SK-N-SH (cell line): ENCODE measurements at regions not wholly inside any gene's neighbourhood (a gene's known extent, or its start where the extent isn't known, plus 50 kb on each side); places are given as distances from the start of the nearest gene placed in this dataset.

Experiments
- FOSL2 ChIP-seq: IDR thresholded peaks from 2 replicates; pipeline ENCODE4 v1.4.0; 2012; ENCODE audit warnings: low read depth, mild to moderate bottlenecking, moderate library complexity, borderline replicate concordance
- GABPA ChIP-seq: IDR thresholded peaks from 2 replicates; pipeline ENCODE4 v1.4.0; 2012; ENCODE audit warnings: low read depth, mild to moderate bottlenecking
- GATA2 ChIP-seq: sonication (generic); formaldehyde crosslinking; IDR thresholded peaks from 2 replicates; pipeline ENCODE4 v1.5.0; 2020; ENCODE audit warnings: mild to moderate bottlenecking, missing genetic modification reagents
- PBX3 ChIP-seq: IDR thresholded peaks from 2 replicates; pipeline ENCODE4; 2012
- POLR2AphosphoS5 ChIP-seq: IDR thresholded peaks from 2 replicates; pipeline ENCODE4 v1.6.1; 2012; ENCODE audit warnings: low read depth, low read length
- RFX5 ChIP-seq: IDR thresholded peaks from 2 replicates; pipeline ENCODE4 v1.6.1; 2012; ENCODE audit warnings: mild to moderate bottlenecking, improper control_type of control experiment, low read length
- TF ChIP-seq, protein P1 (sequence below): fragments of 200-600 bp; sonication (generic); IDR thresholded peaks from 2 replicates; pipeline ENCODE4 v1.6.1; 2017; ENCODE audit warnings: antibody characterized with exemption, mild to moderate bottlenecking, moderate library complexity

DNA sequence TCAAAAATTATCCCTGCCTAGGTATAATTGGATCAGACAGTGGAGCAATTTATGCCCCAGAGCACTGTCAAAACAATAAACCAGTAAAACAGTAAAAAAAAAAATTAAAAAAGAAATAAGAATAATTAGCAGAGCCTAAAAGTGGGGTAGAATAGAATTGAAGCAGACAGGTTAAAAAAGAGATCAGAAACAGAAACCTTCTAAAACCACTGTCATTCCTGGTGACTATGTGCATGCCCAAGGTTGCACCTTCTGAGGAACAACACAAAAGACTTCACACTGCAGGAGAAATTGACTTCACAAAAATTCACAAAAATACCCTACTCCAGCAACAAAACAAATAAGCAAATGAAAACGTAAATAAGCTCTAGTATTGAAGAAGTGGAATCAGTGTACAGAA lies 168.6 kb downstream of the SPANXA1 start:
- TF ChIP-seq POLR2AphosphoS5, result no peak
- no peak for TF ChIP-seq GABPA
- TF ChIP-seq GATA2 (CRISPR knock-in tag), result no peak
- TF ChIP-seq RFX5, result no peak
- TF ChIP-seq, protein P1, sequence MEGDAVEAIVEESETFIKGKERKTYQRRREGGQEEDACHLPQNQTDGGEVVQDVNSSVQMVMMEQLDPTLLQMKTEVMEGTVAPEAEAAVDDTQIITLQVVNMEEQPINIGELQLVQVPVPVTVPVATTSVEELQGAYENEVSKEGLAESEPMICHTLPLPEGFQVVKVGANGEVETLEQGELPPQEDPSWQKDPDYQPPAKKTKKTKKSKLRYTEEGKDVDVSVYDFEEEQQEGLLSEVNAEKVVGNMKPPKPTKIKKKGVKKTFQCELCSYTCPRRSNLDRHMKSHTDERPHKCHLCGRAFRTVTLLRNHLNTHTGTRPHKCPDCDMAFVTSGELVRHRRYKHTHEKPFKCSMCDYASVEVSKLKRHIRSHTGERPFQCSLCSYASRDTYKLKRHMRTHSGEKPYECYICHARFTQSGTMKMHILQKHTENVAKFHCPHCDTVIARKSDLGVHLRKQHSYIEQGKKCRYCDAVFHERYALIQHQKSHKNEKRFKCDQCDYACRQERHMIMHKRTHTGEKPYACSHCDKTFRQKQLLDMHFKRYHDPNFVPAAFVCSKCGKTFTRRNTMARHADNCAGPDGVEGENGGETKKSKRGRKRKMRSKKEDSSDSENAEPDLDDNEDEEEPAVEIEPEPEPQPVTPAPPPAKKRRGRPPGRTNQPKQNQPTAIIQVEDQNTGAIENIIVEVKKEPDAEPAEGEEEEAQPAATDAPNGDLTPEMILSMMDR, result no peak
- no peak for TF ChIP-seq FOSL2
- TF ChIP-seq PBX3, result no peak
